Upper lobe of left lung (tissue), 4 donors: ENCODE measurements at regions not wholly inside any gene's neighbourhood (a gene's known extent, or its start where the extent isn't known, plus 50 kb on each side); places are given as distances from the start of the nearest gene placed in this dataset.

Source experiments
- POLR2A ChIP-seq, 4 donors: fragments of 450-650 bp; IDR thresholded peaks; one replicate each; pipeline ENCODE4 v1.5.1; 2016 to 2017; ENCODE audit warnings: antibody characterized with exemption in 4 of 4, mild to moderate bottlenecking in 2 of 4
- POLR2AphosphoS5 ChIP-seq, 2 donors: sonication (generic); formaldehyde crosslinking; IDR thresholded peaks; one replicate each; pipeline ENCODE4 v1.5.1; 2017; ENCODE audit warnings: antibody characterized with exemption in 2 of 2
- TF ChIP-seq, protein P1 (sequence below), 6 experiments: fragments of 450-650 bp in 4 of 6; fragments of 200-600 bp in 2 of 6; sonication (generic) in 2 of 6; IDR thresholded peaks; one replicate each; pipeline ENCODE4 v1.5.1; 2016 to 2019; ENCODE audit warnings: antibody characterized with exemption in 6 of 6

DNA sequence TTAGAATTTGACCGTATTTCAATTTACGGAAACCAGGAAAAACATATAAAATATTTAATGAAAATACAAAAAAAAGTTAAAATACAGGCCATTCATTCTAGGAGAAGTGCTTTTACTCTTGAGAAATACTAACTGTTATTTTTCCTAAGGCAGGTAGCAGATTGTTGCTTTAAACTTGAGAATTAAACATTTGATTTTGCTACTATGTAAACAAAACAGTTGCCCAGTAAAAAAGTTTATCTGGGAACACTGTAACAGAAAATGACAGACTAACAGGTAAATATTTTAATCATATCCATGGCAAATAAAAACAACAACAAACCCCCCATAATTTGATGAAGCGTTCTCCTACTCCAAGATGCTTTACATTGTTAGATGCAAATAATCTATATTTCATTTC lies 350.5 kb downstream of the CRPPA start:
- TF ChIP-seq POLR2AphosphoS5 (IDR thresholded peaks at IDR 0.05) (no peak), POLR2A (IDR thresholded peaks at IDR 0.05) (no peak)
- TF ChIP-seq, protein P1, sequence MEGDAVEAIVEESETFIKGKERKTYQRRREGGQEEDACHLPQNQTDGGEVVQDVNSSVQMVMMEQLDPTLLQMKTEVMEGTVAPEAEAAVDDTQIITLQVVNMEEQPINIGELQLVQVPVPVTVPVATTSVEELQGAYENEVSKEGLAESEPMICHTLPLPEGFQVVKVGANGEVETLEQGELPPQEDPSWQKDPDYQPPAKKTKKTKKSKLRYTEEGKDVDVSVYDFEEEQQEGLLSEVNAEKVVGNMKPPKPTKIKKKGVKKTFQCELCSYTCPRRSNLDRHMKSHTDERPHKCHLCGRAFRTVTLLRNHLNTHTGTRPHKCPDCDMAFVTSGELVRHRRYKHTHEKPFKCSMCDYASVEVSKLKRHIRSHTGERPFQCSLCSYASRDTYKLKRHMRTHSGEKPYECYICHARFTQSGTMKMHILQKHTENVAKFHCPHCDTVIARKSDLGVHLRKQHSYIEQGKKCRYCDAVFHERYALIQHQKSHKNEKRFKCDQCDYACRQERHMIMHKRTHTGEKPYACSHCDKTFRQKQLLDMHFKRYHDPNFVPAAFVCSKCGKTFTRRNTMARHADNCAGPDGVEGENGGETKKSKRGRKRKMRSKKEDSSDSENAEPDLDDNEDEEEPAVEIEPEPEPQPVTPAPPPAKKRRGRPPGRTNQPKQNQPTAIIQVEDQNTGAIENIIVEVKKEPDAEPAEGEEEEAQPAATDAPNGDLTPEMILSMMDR (IDR thresholded peaks at IDR 0.05), result no peak
